SIG-M5 treated with dmso at 0.1 percent for 504 hours (cell line): ENCODE measurements at regions not wholly inside any gene's neighbourhood (a gene's known extent, or its start where the extent isn't known, plus 50 kb on each side); places are given as distances from the start of the nearest gene placed in this dataset.

ENCODE experiments used
- DNase-seq: peaks from one replicate; lab custom pipeline; 2025; ENCODE audit not compliant: unreplicated experiment; lab: John Stamatoyannopoulos, UW

GRCh38 chr2:71939588-71940535, 207.8 kb downstream of the CYP26B1 start:
- DNase-seq, result no peak

- no peak for DNase-seq
Observed at GRCh38 chr2:71938659-71939587, 208.7 kb downstream of the CYP26B1 start.

- no peak for DNase-seq
Observed at GRCh38 chr2:71938108-71938507, 209.6 kb downstream of the CYP26B1 start.

- DNase-seq, result no peak
Observed at GRCh38 chr2:71937396-71937795, 210.3 kb downstream of the CYP26B1 start.

GRCh38 chr2:71936076-71937030, 211.3 kb downstream of the CYP26B1 start:
- no peak for DNase-seq

GRCh38 chr2:71935262-71935848, 212.3 kb downstream of the CYP26B1 start:
- no peak for DNase-seq

- peak; percentile 98 for DNase-seq
Observed at GRCh38 chr2:71934595-71935261, 212.9 kb downstream of the CYP26B1 start.

GRCh38 chr2:71934320-71934593, 213.4 kb downstream of the CYP26B1 start:
- DNase-seq, result no peak

- peak; percentile 50 for DNase-seq
Observed at GRCh38 chr2:71933467-71934319, 214.0 kb downstream of the CYP26B1 start.

- DNase-seq, result no peak
Observed at GRCh38 chr2:71932780-71933466, 214.7 kb downstream of the CYP26B1 start.

- no peak for DNase-seq
Observed at GRCh38 chr2:71932037-71932779, 215.5 kb downstream of the CYP26B1 start.

- no peak for DNase-seq
Observed at GRCh38 chr2:71930049-71930681, 217.5 kb downstream of the CYP26B1 start.

GRCh38 chr2:71929482-71929772, 218.2 kb downstream of the CYP26B1 start:
- DNase-seq, result no peak

GRCh38 chr2:71928734-71929481, 218.8 kb downstream of the CYP26B1 start:
- no peak for DNase-seq

- DNase-seq, result no peak
Observed at GRCh38 chr2:71927757-71928715, 219.6 kb downstream of the CYP26B1 start.
